Lower lobe of right lung (tissue), 2 donors: ENCODE measurements at regions not wholly inside any gene's neighbourhood (a gene's known extent, or its start where the extent isn't known, plus 50 kb on each side); places are given as distances from the start of the nearest gene placed in this dataset.

Source experiments
- ATAC-seq, 2 donors: fragments of 200-7000 bp; cut with Tn5 transposase; one replicate each; pipeline ENCODE4 v1.9.1; 2020 to 2022; ENCODE audit warnings: mild to moderate bottlenecking in 2 of 2, moderate library complexity in 2 of 2
- DNase-seq: peaks from one replicate; pipeline ENCODE4 v3.0.0-alpha.2; 2020
- H3K27ac ChIP-seq: fragments of 200-600 bp; one replicate; pipeline ENCODE4 v1.8.0; 2022
- H3K27me3 ChIP-seq: fragments of 200-600 bp; one replicate; pipeline ENCODE4 v1.8.0; 2022; ENCODE audit warnings: low read depth
- H3K36me3 ChIP-seq: fragments of 200-600 bp; one replicate; pipeline ENCODE4 v1.8.0; 2022; ENCODE audit warnings: mild to moderate bottlenecking
- H3K4me1 ChIP-seq: fragments of 200-600 bp; one replicate; pipeline ENCODE4 v1.8.0; 2022
- H3K4me3 ChIP-seq: fragments of 200-600 bp; one replicate; pipeline ENCODE4 v1.8.0; 2022; ENCODE audit warnings: mild to moderate bottlenecking
- H3K9me3 ChIP-seq: fragments of 200-600 bp; one replicate; pipeline ENCODE4 v1.8.0; 2022
- CTCF ChIP-seq: fragments of 200-600 bp; IDR thresholded peaks from one replicate; pipeline ENCODE4 v1.8.0; 2022; ENCODE audit warnings: antibody characterized with exemption, mild to moderate bottlenecking
- intact Hi-C: fragments of 100-400 bp; cut with DNase I; formaldehyde crosslinking; loops from one replicate; pipeline ENCODE4 v1.11.0; 2022
- donor health status: DM: no; HTN: yes; CAD: no; lungs with severe emphysema.

DNA sequence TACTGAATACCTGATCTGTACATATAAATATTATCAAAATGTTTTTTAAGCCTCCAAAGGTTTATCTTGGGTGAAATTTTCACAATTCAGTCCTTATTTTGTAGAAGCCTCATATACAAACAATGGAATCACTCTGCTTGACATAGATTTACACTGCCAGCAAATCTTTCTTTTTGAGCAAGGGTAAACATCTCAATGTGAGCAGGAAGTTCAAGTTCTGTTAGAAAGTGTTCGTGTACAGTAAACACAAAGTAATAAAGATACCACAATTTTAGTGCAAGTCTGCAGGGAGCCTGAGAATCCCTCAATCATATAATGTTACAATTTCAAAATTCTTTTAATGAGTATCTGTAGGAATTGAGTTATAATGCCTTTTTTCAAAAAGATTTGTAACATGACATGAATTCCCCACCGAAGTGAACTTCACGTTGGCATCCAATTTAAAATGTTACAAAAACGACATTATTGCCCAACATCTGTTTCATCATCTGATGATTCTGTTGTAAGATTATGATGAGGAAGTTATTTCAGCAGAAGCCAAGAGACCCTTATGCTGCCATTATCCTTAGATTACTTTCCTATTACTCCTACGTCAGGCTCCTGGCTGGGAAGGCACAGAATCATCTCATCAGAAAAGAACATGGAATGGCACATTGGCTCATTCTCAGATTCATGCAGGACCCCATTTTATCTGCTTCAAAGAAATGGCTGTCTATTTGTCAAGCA, 283.9 kb upstream of the ACVR2A start:
- peak; percentile 17 to 47 for ATAC-seq

DNA sequence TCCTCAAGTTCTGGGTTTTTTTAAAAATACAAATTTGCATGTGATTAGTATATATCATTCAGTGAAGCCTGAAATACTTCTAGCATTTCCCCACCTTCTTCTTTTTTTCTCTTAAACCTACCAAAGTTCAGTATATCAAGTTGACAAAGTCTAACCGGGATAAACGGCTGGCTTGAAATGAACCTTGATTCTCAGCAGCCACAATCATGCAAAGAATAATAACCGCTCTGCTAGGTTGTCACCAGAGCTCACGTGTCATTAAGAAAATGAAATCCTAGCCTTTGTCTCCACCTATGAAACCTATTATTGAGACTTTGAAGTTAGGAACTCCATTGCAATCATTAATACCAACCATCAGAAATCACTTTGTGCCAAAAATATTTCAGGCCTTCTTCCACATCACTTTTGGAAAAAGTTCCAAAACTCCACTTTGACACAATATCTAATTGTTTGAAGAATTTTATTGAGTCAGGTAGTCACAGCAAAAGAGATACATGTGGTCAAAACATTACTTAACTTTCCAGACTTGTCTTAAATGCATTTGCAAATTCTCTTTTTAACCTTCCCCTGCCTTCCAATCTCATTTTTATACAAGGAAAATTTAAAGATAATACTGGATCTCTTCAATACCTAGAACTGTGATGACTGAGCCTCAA, 285.6 kb upstream of the ACVR2A start:
- TF ChIP-seq CTCF = no peak
- H3K4me1 ChIP-seq = peaks cover 5% of the 10 kb centered on the region
- intact Hi-C loops = no loop called here

More for the DNA sequence above, 283.9 kb upstream of the ACVR2A start:
- Histone ChIP-seq H3K9me3 (no peaks in the 10 kb centered on the region), H3K4me1 (peaks cover 5% of the 10 kb centered on the region), H3K4me3 (no peak overlapping the region), H3K27ac (no peak overlapping the region), H3K36me3 (no peaks in the 10 kb centered on the region), H3K27me3 (no peaks in the 10 kb centered on the region)
- TF ChIP-seq CTCF = no peak
- intact Hi-C loops = no loop called here
- DNase-seq = no peak

DNA sequence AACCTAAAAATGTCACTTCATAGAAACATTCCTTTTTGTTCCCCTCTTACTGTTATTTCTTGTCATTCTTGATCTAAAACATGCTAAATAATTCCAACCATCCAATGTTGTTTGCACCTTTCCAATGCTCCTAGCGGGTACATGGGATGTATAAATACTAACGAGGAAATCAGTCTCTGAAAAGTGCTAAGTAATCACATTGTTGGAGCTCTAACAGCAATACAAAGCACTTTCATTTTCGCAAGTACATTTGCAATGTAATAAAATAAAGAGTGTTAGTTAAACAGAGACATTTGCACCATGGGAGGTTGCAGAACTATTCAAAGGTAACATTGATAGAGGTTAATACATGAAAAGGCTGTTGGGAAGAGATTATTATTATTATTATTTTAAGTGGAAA, 286.2 kb upstream of the ACVR2A start:
- Histone ChIP-seq H3K27me3 (no peaks in the 10 kb centered on the region), H3K27ac (no peak overlapping the region), H3K36me3 (no peaks in the 10 kb centered on the region), H3K9me3 (no peaks in the 10 kb centered on the region), H3K4me1 (peaks cover 5% of the 10 kb centered on the region), H3K4me3 (no peak overlapping the region)
- DNase-seq (no peak), ATAC-seq (no peak)
- intact Hi-C loops = no loop called here
- TF ChIP-seq CTCF = no peak

More for the DNA sequence above, 285.6 kb upstream of the ACVR2A start:
- DNase-seq (no peak), ATAC-seq (no peak)
- H3K27me3 ChIP-seq = no peaks in the 10 kb centered on the region
- H3K9me3 ChIP-seq = no peaks in the 10 kb centered on the region
- H3K27ac ChIP-seq = no peak overlapping the region
- H3K4me3 ChIP-seq = no peak overlapping the region
- no peaks in the 10 kb centered on the region for H3K36me3 ChIP-seq

- no peak overlapping the region for H3K27ac ChIP-seq
- H3K9me3 ChIP-seq = no peaks in the 10 kb centered on the region
- no peak overlapping the region for H3K4me3 ChIP-seq
- H3K36me3 ChIP-seq = no peaks in the 10 kb centered on the region
- ATAC-seq (no peak), DNase-seq (no peak)
- TF ChIP-seq CTCF = no peak
- intact Hi-C loops = no loop called here
- H3K4me1 ChIP-seq = no peaks in the 10 kb centered on the region
- H3K27me3 ChIP-seq = no peaks in the 10 kb centered on the region
Measured at GRCh38 chr2:147554521-147555107, 290.2 kb upstream of the ACVR2A start.

GRCh38 chr2:147553775-147554271, 291.0 kb upstream of the ACVR2A start:
- DNase-seq (no peak), ATAC-seq (no peak)
- no peaks in the 10 kb centered on the region for H3K9me3 ChIP-seq
- H3K27me3 ChIP-seq = no peaks in the 10 kb centered on the region
- intact Hi-C loops = no loop called here
- H3K36me3 ChIP-seq = no peaks in the 10 kb centered on the region
- no peak overlapping the region for H3K4me3 ChIP-seq
- no peak overlapping the region for H3K27ac ChIP-seq
- H3K4me1 ChIP-seq = no peaks in the 10 kb centered on the region
- no peak for TF ChIP-seq CTCF
